RWPE2 (cell line): ENCODE measurements at regions not wholly inside any gene's neighbourhood (a gene's known extent, or its start where the extent isn't known, plus 50 kb on each side); places are given as distances from the start of the nearest gene placed in this dataset.

Experiments
- ATAC-seq: fragments of 200-7000 bp; cut with Tn5 transposase; 3 replicates; pipeline ENCODE4 v1.9.1; 2021; ENCODE audit warnings: low read depth
- DNase-seq: peaks from one replicate; pipeline ENCODE4 v3.0.0-alpha.2; 2020; ENCODE audit warnings: low spot score
- H3K27ac ChIP-seq: fragments of 450-650 bp; 2 replicates; pipeline ENCODE4 v1.5.1; 2017; ENCODE audit warnings: mild to moderate bottlenecking; ENCODE audit not compliant: poor library complexity, severe bottlenecking
- H3K27me3 ChIP-seq: fragments of 250-450 bp; sonication (Bioruptor Pico); 2 replicates; pipeline ENCODE4 v1.5.1; 2021; ENCODE audit warnings: mild to moderate bottlenecking, moderate library complexity; ENCODE audit not compliant: insufficient read depth, poor library complexity, severe bottlenecking
- H3K36me3 ChIP-seq: fragments of 250-450 bp; sonication (Bioruptor Pico); 2 replicates; pipeline ENCODE4 v1.5.1; 2020; ENCODE audit warnings: low read depth, mild to moderate bottlenecking, moderate library complexity
- H3K4me1 ChIP-seq: fragments of 250-450 bp; sonication (Bioruptor Pico); 2 replicates; pipeline ENCODE4 v1.5.1; 2021; ENCODE audit warnings: mild to moderate bottlenecking, moderate library complexity; ENCODE audit not compliant: insufficient read depth, poor library complexity, severe bottlenecking
- H3K4me3 ChIP-seq: fragments of 250-450 bp; sonication (Bioruptor Pico); 2 replicates; pipeline ENCODE4 v1.5.1; 2021; ENCODE audit warnings: mild to moderate bottlenecking, moderate library complexity; ENCODE audit not compliant: severe bottlenecking
- H3K9me3 ChIP-seq: fragments of 250-450 bp; sonication (Bioruptor Pico); 2 replicates; pipeline ENCODE4 v1.5.1; 2021; ENCODE audit warnings: mild to moderate bottlenecking, moderate library complexity; ENCODE audit not compliant: severe bottlenecking
- CTCF ChIP-seq: fragments of 450-650 bp; IDR thresholded peaks from one replicate; pipeline ENCODE4 v1.5.1; 2017; ENCODE audit warnings: mild to moderate bottlenecking, moderate library complexity; ENCODE audit not compliant: poor library complexity, severe bottlenecking

- Histone ChIP-seq H3K4me3 (no peak overlapping the region), H3K9me3 (no peaks in the 10 kb centered on the region), H3K36me3 (no peaks in the 10 kb centered on the region), H3K27ac (peak overlapping the region; percentile 92), H3K4me1 (peaks cover 40% of the 10 kb centered on the region), H3K27me3 (no peaks in the 10 kb centered on the region)
- DNase-seq: no peak
- no peak for TF ChIP-seq CTCF
- peak; percentile 41 for ATAC-seq
Measured at GRCh38 chr1:81706650-81707435, 93.9 kb upstream of the ADGRL2 start.

GRCh38 chr1:81703756-81704463, 96.8 kb upstream of the ADGRL2 start:
- Histone ChIP-seq H3K27ac (peak overlapping the region; percentile 92), H3K4me3 (no peak overlapping the region), H3K27me3 (no peaks in the 10 kb centered on the region), H3K36me3 (no peaks in the 10 kb centered on the region), H3K9me3 (no peaks in the 10 kb centered on the region), H3K4me1 (peaks cover 51% of the 10 kb centered on the region)
- DNase-seq (no peak), ATAC-seq (peak; percentile 32)
- TF ChIP-seq CTCF: no peak

- H3K27ac ChIP-seq: peak overlapping the region; percentile 92
- H3K27me3 ChIP-seq: no peaks in the 10 kb centered on the region
- no peaks in the 10 kb centered on the region for H3K9me3 ChIP-seq
- H3K4me3 ChIP-seq: no peak overlapping the region
- peak; percentile 32; the same call in 2 of the 3 replicates for ATAC-seq
- H3K36me3 ChIP-seq: no peaks in the 10 kb centered on the region
- H3K4me1 ChIP-seq: peaks cover 56% of the 10 kb centered on the region
- DNase-seq: no peak
- no peak for TF ChIP-seq CTCF
Measured at GRCh38 chr1:81703391-81703755, 97.4 kb upstream of the ADGRL2 start.

GRCh38 chr1:81702903-81703302, 97.8 kb upstream of the ADGRL2 start:
- Histone ChIP-seq H3K27ac (peak overlapping the region; percentile 92), H3K9me3 (no peaks in the 10 kb centered on the region), H3K4me3 (no peak overlapping the region), H3K4me1 (peaks cover 59% of the 10 kb centered on the region), H3K27me3 (no peaks in the 10 kb centered on the region), H3K36me3 (no peaks in the 10 kb centered on the region)
- DNase-seq: no peak
- ATAC-seq: peak; percentile 83
- TF ChIP-seq CTCF: no peak
